ENCODE measurements at regions not wholly inside any gene's neighbourhood (a gene's known extent, or its start where the extent isn't known, plus 50 kb on each side); places are given as distances from the start of the nearest gene placed in this dataset.
A peak's percentile ranks its signal among the peaks of the same experiment; 100 is the strongest.

DNA sequence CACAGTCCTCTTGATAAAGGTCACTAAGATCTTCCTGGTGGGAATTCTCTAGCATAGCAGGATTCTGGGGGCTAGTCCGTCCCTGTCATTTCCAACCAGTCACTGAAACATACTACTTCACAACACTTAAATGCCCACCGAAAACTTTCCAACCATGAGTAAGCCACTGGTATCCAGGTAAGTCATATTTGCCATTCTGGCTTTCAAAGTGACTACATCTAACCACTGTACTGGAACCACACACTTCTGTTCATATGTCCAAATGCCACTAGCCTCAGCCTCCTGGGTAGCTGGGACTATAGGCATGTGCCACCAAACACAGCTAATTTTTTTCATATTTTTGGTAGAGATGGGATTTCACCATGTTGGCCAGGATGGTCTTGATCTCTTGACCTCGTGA lies 64.3 kb upstream of the VANGL1 start:
- DNase-seq, result no peak

DNA sequence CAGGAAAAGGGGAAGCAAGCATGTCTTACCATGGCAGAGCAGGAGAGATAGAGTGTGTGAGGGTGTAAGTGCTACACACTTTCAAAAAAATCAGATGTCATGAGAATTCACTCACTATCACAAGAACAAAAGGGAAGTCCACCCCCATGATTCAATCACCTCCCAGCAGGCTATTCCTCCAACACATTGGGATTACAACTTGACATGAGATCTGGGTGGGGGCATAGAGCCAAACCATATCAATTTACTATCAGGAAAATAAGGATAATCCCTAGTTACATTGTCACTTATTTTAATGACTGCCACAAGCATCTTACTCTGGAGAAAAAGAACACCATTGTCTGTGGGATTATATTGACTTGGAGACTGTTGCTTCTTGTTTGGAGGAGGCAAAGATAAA lies 66.1 kb upstream of the VANGL1 start:
- no peak for DNase-seq

DNA sequence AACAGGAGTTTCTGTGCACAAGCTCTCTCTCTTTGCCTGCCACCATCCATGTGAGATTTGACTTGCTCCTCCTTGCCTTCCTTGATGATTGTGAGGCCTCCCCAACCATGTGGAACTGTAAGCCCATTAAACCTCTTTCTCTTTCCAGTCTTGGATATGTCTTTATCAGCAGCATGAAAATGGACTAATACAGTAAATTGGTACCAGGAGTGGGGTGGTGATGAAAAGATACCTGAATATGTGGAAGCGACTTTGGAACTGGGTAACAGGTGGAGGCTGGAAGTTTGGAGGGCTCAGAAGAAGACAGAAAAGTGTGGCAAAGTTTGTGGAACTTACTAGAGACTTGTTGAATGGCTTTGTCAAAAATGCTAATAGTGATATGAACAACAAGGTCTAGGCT lies 69.1 kb upstream of the VANGL1 start:
- DNase-seq, result no peak

DNA sequence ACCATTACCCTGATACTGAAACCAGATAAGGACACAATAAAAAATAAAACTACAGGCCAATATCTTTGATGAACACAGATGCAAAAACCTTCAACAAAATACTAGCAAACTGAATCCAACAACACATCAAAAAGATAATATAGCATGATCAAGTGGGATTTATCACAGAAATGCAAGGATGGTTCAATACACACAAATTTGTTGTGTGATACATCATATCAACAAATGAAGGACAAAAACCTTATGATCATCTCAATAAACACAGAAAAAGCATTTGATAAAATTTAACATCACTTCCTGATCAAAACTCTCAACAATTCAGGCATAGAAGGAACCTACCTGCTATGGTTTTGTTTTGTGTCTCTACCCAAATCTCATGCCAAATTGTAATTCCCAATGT lies 74.3 kb upstream of the VANGL1 start:
- no peak for DNase-seq

DNA sequence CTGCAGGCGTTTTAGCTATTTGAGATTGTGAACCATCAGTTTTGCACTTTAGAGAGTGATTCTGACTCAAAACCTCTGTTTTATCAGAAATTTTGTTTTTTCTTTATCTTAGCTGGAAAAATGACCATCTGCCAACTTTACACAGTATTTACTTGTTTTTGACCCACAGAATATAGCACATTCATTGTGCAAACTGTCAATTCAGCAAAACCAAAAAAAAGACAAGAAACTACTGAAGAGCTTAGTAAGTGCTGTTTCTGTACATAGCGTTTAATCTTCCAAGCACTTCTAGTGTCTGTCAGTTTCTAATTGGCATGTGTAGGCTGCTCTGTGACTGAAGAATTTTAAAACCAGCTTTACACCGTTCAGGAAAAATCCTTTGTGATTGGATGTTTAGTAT lies 76.0 kb upstream of the VANGL1 start:
- no peak for DNase-seq

DNA sequence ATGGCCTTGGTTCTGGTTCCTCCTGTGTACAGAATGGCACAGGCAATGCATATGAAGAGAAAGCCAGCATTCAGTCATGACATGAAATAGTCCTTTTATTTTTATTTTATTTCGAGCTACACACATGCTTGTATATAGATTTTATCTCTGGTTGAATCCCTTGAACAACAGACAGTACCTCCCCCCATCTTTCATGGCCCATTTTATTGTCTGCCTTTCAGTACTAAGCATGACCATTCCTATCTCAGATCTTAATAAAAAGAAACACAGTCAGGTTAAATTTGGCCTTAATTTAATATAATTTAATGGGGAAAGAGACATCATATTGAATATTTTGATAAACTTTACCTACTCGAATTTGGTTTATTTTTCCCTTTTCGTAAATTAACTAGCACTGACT lies 76.4 kb upstream of the VANGL1 start:
- no peak for DNase-seq

DNA sequence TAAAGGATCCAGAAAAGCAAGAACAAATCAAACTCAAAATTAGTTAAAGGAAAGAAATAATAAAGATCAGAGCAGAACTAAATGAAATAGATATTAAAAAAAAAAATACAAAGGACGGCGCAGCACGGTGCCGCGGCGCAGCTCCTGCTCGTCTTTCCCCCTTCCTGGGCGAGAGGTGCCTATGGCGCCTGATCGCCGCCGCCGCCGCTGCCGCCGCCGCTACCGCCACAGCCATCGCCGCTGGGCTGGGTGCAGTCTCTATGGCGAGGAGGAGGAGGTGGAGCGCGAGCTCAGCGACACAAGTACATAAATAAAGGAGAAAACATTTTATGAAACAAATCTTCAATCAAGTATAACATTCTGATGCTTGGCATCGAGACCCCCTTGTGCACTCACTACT lies 77.6 kb upstream of the VANGL1 start:
- no peak for DNase-seq

DNA sequence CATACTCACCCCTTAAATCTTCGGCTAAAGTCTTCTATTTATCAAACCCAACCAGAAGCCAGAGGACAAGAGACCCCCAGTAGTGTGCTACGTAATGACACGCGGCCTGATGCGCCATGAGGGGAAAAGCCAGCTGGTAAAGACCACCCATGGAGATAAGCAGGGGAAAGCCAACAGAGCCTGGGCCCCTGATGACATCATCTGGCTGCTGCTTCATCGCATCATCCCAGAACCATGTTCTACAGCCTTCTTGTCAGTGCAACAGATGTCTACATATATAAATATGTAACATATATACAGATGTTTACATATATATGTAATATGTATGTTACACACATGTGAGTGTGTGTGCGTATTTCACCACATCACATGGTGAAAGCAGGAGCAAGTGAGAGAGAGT lies 81.7 kb upstream of the VANGL1 start:
- DNase-seq, result no peak

DNA sequence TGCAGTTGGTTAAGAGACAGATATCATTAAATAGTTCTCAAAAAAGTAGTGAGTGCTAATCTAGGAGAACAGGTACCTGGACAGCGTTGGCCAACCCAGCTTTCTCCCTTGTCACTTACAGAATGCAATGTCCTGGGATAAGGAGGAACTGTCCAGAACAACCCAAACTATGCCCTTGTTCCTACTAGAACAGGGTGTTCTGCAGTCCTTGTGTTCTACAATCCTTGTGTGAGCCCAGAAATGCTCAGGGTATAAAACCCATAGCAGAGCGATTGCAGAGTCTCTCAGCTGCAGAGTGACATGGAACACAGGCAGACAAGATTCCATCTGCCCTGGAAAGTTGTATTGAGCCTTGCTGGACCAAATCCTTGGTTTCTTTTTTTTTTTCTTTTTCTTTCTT lies 83.5 kb upstream of the VANGL1 start:
- DNase-seq, result no peak

DNA sequence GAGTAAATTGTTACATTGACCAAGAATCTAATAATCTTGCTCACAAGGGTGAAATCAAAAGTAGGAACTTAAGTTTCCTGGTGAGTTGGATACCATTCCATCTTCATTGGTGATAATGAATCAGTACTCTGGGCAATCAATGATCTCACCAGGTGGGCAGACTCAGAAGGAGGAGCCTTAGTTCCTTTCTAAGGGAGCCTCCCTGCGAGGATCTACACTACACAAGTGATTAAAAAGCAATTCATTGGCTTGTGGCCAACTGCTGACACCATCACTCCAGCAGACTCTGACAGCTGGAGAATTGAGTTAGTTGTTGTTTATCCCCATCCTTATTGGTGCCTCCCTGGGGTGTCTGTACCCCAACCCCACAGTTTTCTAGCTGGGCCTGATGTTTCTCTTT lies 84.1 kb upstream of the VANGL1 start:
- peak; percentile 6 for DNase-seq

DNA sequence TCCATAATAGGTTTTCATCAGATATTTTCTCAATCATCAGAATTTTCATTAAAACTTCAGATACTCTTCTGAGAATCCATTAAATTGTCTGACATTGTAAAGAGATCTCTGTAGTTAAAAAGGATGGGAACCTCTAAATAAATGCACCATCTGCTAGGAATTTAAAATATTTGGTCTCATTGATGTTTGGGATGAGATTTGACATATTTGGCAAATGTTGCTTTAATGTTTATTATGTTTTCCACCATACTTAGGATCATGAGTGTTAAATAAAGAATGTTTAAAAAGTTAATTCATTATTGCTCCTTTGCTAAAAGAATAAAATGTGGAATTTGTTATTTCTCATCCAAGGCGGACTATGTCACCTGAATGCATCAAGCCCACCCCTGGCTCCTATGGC lies 85.5 kb upstream of the VANGL1 start:
- no peak for DNase-seq

DNA sequence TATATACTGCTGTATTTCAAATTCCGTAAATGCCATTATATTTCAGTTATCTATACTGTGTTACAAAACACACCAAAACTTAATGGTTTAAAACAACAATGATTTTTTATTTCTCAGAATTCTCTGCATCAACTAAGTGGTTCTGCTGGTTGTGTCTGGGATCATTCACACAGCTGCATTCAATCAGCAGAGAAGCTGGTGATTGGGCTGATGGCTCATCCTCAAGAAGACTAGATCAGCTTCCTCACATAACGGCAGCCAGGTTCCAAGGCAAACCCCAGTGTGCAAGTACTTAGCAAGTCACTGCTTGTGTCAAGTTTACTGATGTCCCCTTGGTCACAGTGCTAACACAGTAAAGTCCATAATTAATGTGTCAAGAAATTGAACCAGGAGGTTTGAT lies 86.3 kb upstream of the VANGL1 start:
- no peak for DNase-seq

DNA sequence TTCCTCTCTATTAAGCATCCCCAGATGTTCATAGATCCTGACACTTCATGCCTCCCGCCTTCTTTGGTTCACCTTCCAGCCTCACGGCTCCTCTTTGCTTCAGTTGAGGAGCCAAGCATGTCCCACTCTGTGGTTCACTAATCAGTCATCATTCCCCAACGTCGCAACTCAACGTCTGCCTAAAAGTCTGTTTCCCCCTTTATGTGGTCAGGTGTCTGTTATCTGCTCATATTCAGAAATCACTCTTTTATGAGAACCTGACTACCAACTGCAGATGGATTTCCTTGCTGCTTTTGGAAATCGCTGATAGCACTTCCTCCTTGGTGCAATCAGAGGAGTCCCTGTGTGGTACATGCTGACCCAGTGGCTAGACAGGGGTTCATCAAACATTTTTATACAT lies 94.1 kb upstream of the VANGL1 start:
- DNase-seq, result no peak

DNA sequence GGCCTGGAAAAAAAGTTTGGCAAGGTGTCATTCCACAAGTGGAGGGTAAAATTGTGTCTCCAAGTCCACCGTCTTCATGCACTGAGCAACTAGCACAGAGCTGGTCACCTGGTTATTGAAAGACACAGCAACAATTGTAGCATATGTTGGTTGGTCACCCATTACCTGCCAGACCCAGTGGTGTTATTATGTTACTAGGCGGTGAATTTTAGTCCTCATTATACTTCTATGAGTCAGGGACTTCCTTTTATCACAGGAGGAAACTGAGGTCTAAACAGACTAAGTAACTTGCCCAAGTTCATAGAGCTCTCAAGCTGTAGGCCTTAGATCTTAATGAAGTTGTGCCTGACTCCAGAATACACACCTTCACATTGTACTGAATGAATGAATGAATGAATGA lies 94.9 kb upstream of the VANGL1 start:
- DNase-seq, result no peak

DNA sequence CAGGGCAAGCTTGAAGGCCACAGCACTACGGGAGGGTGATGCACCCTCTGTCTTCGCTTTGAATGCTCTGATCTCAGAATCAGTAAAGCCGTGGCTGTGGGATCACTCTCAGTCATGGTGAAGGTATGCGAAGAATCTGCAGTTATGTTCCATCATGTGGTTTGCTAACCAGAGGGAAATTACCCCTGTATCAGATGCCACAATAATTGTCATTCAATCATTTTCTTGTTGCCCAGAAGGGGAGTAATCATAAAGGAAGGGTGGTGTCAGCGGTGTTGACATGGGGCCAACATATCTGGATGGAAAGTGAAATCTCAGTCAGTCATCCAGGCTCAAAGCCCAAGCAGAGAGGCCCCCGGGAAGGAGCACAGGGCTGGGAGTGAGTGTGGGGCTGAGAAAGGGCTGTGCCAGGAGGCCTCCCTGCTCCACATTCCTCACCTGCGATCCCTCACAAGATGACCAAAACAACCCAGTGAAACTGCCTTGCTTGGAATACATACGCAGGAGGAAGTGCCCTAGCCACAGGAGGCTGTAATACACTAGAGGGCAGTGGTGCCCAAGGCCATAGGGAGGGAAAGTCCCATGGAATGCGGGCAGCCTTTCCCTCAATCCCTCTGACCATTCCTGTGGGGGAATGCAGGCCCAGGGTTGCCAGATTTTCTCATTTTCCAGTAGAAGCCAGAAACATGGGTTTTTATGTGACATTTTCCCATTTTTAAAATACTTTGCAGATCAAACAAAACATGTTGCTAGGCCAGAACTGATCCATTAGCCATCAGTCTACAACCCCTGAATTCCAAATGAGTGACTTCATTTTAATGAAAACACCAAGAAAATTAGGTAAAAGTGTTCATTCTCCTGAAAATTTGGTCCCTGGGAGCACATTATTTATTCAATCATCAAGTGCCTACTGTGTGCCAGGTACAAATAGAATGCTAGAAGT lies 95.7 kb upstream of the VANGL1 start:
- no peak for DNase-seq

DNA sequence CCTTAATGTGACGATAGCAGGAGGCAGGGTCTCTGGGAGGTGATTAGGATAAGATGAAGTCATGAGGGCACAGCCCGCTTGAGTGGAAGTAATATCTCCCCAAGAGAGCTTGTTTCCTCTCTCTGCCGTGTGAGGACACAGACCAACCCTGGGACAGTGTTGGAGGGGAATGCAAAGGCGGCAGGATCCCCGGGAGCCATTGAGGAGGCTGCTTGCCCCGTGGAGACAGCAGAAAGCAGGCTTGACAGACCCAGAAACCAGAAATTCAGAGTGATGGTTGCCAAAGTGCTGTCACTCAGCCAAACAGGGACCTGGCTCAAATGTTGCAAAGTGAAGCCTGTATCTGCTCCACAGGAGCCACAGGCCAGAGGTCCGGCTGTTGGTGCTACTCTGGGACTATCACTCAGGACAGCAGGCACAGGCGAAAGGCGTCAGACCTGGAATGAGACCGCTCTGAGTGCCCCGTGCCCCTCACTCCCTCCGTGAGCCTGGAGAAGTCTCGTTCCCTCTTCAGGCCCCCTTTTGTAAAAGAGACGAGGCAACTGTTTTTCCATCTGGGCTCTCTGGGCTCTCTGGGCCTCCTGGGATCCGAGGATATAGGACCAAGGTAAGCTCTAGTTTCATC lies 96.6 kb upstream of the VANGL1 start:
- DNase-seq, result no peak

DNA sequence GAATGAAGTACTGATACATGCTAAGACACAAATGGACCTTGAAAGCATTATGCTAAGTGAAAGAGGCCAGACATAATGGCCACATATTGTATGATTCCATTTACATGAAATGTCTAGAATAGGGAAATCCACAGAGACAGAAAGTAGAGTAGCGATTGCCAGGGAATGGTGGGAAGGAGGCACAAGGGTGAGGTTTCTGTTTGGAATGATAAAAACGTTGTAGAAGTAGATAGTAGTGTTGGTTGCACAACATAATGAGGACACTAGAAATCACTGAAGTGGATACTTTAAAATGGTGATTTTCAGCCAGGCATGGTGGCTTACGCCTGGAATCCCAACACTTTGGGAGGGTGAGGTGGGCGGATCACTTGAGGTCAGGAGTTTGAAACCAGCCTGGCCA lies 97.6 kb upstream of the VANGL1 start:
- no peak for DNase-seq

DNA sequence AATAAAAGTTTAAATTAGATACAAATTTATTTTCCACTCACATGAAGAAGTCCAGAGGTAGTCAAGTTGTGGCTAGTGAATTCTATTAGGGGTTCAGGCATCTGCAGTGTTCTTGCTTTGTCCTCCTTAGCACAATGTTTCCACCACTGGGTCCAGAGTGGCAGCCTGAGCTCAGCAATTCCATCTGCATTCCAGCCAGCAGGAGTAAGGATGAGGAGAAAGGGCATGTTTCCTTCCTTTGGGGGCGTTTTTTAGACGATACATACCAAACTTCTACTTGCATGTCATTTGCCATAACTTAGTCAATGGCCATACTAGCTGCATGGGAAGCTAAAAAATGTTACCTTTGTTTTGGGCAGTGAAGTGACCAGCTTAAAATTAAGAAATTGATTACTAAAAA lies 98.5 kb upstream of the VANGL1 start:
- no peak for DNase-seq

DNA sequence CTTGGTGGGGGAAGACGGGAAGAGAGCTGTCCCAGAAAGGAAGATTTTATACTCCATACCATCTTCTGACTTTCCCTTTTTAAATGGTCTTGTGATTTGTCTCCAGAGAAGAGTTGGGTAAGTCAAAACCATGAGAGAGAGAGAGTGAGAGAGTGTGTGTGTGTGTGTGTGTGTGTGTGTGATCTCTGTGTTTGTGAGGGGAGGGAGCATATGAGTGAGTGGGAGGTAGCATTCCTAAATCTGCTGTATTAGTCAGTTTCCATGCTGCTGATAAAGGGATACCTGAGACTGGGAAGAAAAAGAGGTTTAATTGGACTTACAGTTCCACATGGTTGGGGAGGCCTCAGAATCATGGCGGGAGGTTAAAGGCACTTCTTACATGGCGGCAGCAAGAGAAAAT lies 102.0 kb upstream of the VANGL1 start:
- DNase-seq, result no peak

DNA sequence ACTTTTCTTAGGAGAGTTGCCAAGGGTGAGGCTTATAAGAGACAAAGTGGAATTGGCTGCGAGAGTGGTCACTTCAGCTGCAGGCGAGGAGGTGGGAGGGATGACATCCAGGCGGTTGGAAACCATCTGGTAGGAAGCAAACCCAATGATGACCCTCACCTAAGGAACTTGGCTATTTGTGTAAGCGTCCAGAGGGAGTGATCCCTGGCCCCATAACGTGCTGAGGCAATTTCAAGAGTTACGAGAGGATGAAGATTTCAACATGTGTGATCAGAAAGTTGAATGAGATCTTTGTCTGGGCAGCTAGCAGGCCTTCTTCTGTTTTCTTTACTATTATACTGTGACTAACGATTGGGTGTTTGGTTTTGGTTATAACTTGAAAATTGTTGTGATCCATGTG lies 102.7 kb upstream of the VANGL1 start:
- DNase-seq, result no peak

DNA sequence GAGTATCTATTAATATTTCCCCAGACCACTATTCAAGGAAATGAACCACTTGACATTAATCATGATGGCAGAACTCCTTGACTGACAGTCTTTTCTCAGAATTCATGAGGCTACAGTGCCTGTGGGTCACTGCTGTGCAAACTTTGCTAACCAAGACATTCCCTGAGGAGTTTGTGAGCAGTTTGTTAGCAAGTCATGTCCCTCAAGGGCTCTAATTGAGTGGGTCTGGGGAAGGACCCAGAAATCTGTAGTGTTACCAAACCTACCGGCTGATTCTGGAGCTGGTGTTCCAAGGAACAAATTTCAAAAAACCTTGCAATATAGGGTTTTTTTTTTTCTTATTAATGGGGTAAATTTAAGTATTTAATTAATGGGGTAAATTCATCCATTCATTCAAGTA lies 103.2 kb upstream of the VANGL1 start:
- no peak for DNase-seq

DNA sequence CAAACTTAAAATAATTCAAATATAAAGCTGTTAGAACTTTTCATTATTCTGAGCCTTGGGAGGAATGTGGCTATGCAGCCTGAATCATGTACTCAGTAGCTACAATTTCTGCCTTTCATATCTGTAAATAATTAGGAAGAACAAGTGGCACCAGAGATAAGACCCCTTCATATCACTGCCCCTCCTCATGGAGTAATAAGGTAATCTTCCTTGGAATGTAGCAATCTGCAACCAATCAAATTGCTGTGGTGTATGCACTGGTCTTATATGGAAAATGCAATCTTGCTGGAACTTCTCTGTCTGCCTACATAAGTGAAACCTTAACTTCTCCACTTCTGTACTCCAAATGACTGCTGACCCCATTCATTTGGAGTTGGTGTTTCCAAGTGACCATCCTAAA lies 104.4 kb upstream of the VANGL1 start:
- no peak for DNase-seq

DNA sequence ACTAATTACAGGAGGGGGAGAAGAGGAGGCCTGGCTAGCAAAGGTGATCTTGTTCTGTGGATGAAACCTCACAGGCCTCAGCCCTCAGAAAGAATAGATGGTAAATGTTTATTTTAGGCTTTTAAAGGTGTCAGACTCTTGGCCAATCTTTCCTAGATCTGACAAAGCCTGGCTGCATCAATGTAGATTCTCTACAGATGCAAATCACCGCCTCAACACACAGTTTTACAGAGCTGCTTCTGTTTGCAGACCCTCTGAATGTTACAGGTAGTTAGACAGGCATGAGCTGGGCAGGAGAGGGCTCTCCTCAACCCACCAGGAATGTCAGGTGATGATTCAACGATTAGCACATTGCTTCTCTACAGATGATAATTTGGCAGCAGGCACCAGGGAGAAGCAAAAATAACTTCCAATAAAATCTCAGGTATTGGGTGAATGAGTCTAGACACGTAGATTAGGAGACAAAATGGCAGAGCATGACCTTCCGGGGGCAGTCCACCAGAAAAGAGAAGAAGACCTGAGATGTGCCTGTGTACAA lies 105.4 kb upstream of the VANGL1 start:
- DNase-seq, result no peak

DNA sequence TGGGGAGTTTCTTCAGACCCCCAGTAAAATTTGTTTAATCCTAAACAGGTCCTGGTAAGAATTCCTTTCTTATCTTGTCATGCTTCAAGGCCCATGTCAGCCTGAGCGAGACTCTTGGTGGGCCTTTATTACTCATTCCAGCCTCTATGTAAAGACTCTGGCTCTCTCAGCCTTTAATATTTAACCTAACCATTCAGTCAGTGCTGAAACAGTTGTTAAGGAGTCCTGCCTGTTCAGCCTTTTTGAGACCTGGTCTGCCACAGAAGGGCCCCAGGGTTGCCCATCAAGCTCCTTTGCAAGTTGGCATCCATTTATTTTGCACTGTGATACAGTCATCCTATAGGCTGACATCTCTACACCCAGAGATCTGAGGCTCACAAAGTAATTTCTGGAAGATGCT lies 107.7 kb upstream of the VANGL1 start:
- DNase-seq, result no peak

Data from NCI-H1436 (cell line).